Upper lobe of right lung (tissue), 1 donor: ENCODE measurements at regions not wholly inside any gene's neighbourhood (a gene's known extent, or its start where the extent isn't known, plus 50 kb on each side); places are given as distances from the start of the nearest gene placed in this dataset.
A peak's percentile ranks its signal among the peaks of the same experiment; 100 is the strongest.

Source experiments
- ATAC-seq: fragments of 200-7000 bp; cut with Tn5 transposase; one replicate; pipeline ENCODE4 v1.9.1; 2020; ENCODE audit warnings: mild to moderate bottlenecking, moderate library complexity
- DNase-seq: peaks from one replicate; pipeline ENCODE4 v3.0.0-alpha.2; 2020
- H3K27ac ChIP-seq: fragments of 200-600 bp; one replicate; pipeline ENCODE4 v1.8.0; 2022
- H3K27me3 ChIP-seq: fragments of 200-600 bp; one replicate; pipeline ENCODE4 v1.8.0; 2022; ENCODE audit warnings: mild to moderate bottlenecking
- H3K36me3 ChIP-seq: fragments of 200-600 bp; one replicate; pipeline ENCODE4 v1.8.0; 2022
- H3K4me1 ChIP-seq: fragments of 200-600 bp; one replicate; pipeline ENCODE4 v1.8.0; 2022
- H3K4me3 ChIP-seq: fragments of 200-600 bp; one replicate; pipeline ENCODE4 v1.8.0; 2022; ENCODE audit warnings: mild to moderate bottlenecking
- H3K9me3 ChIP-seq: fragments of 200-600 bp; one replicate; pipeline ENCODE4 v1.8.0; 2022
- intact Hi-C: fragments of 100-400 bp; cut with DNase I; formaldehyde crosslinking; loops from one replicate; pipeline ENCODE4 v1.11.0; 2022
- TF ChIP-seq, protein P1 (sequence below): fragments of 200-600 bp; IDR thresholded peaks from one replicate; pipeline ENCODE4 v1.8.0; 2022; ENCODE audit warnings: antibody characterized with exemption
- donor health status: DM: no; HTN: yes; CAD: no; lungs with severe emphysema.

DNA sequence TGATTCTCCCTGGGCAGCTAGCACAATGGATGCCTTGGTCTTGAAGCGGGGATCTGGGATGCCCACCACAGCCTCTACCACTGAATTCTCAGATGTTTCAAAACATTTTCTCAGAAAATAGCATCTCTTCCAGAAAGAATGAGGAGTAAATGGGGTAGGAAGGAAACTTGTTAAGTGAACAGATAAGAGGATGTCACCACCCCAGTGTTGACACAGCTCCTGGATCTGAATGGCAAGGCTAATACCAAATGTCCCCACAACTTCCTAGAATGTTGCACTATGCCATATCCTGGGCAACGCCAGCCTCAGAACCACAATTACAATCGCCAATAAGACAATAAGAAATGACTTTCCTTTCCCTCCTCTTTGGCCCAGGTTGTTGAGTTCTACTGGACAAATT, 177.2 kb downstream of the BCL11A start:
- TF ChIP-seq, protein P1, sequence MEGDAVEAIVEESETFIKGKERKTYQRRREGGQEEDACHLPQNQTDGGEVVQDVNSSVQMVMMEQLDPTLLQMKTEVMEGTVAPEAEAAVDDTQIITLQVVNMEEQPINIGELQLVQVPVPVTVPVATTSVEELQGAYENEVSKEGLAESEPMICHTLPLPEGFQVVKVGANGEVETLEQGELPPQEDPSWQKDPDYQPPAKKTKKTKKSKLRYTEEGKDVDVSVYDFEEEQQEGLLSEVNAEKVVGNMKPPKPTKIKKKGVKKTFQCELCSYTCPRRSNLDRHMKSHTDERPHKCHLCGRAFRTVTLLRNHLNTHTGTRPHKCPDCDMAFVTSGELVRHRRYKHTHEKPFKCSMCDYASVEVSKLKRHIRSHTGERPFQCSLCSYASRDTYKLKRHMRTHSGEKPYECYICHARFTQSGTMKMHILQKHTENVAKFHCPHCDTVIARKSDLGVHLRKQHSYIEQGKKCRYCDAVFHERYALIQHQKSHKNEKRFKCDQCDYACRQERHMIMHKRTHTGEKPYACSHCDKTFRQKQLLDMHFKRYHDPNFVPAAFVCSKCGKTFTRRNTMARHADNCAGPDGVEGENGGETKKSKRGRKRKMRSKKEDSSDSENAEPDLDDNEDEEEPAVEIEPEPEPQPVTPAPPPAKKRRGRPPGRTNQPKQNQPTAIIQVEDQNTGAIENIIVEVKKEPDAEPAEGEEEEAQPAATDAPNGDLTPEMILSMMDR = no peak
- intact Hi-C loops = no loop called here
- ATAC-seq (peak; percentile 47), DNase-seq (no peak)
- no peaks in the 10 kb centered on the region for H3K27me3 ChIP-seq
- no peaks in the 10 kb centered on the region for H3K4me1 ChIP-seq
- H3K9me3 ChIP-seq = no peaks in the 10 kb centered on the region
- H3K36me3 ChIP-seq = no peaks in the 10 kb centered on the region
- H3K27ac ChIP-seq = no peak overlapping the region
- H3K4me3 ChIP-seq = no peak overlapping the region

DNA sequence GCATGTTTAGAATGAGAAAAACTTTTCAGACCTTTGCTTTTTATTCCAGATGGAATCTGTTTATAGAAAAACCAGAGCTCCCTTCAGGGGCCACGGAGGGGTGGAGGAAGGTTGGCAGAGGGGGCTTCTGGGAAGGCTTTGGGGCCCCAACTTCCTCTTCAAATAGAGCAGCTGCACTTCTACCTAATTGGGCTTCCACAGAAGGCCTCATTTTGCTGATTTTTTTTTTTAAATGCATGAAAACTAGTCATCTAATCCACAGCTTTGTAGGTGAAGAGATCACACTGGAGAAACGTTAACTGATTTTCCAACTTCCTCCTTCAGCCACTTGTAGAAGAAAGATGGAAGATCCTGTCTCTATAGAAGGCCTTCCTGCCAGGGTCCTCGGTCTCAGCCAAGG, 181.8 kb downstream of the BCL11A start:
- H3K36me3 ChIP-seq = no peaks in the 10 kb centered on the region
- intact Hi-C loops = no loop called here
- no peak overlapping the region for H3K4me3 ChIP-seq
- no peak for ATAC-seq
- H3K27me3 ChIP-seq = no peaks in the 10 kb centered on the region
- no peaks in the 10 kb centered on the region for H3K4me1 ChIP-seq
- no peak overlapping the region for H3K27ac ChIP-seq
- TF ChIP-seq, protein P1 = no peak
- DNase-seq = no peak
- H3K9me3 ChIP-seq = no peaks in the 10 kb centered on the region

DNA sequence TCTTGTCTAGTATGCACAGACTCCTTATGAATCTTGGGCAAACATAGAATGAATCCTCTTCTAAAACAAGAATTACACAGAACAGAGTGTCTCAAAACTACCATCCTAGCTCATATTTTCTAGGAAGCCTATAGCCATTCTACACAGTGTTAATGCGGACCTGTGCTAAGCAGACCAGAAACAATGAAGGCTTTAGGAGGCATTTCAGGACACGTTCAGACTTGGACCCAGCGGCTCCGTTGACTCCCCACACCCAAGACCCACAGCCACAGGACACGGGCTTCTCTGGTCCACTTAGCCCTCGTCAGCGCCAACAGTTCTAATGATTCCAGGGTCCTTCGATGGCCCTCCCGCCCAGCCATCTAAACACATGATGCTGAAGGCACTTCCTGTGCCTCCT, 182.2 kb downstream of the BCL11A start:
- Histone ChIP-seq H3K27me3 (no peaks in the 10 kb centered on the region), H3K4me1 (no peaks in the 10 kb centered on the region), H3K4me3 (no peak overlapping the region), H3K36me3 (no peaks in the 10 kb centered on the region), H3K27ac (no peak overlapping the region), H3K9me3 (no peaks in the 10 kb centered on the region)
- intact Hi-C loops = no loop called here
- TF ChIP-seq, protein P1 = no peak
- no peak for ATAC-seq
- no peak for DNase-seq

DNA sequence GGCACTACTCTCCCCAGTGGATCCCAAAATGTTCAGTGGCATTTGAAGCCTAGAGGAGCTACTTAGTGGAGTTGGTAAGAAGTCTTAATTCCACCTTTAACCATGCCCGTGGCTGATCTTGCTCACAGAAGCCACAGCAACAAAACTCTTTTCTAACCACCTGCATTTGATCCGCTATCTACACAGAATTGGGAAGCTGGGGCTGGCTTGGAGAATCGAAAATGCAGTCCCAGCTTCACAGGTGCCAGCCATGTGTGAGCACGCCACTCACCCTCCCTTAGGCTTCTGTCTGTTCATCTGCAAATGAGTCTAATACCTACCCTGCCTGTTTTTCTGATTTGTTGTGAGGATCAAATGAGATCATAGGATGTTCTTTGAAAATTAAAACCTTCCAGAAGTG, 182.6 kb downstream of the BCL11A start:
- DNase-seq (no peak), ATAC-seq (no peak)
- H3K27ac ChIP-seq = no peak overlapping the region

DNA sequence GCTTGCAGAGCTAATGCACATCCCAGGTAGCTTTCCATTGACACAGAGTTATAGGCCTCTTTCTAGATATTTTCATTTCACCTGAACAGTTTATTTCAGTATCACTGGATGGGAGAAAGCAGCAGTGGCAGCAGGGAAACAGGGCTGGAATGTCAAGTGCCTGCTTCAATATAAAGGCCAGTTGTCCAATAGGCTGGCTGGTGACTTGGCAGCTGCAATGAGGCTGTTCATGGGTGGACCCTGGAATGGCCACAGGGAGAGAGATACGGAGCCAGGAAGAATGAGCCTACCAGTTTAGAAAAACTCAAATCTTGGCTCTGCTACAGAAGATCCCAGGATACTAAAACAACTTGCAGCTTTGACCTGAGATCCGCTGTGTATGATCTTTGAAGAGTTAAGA, 185.0 kb downstream of the BCL11A start:
- peak; percentile 63 for ATAC-seq

More for the DNA sequence above, 182.6 kb downstream of the BCL11A start:
- H3K36me3 ChIP-seq = no peaks in the 10 kb centered on the region
- intact Hi-C loops = no loop called here
- H3K4me1 ChIP-seq = no peaks in the 10 kb centered on the region
- H3K4me3 ChIP-seq = no peak overlapping the region
- H3K9me3 ChIP-seq = no peaks in the 10 kb centered on the region
- H3K27me3 ChIP-seq = no peaks in the 10 kb centered on the region
- TF ChIP-seq, protein P1 = no peak

More for the DNA sequence above, 185.0 kb downstream of the BCL11A start:
- intact Hi-C loops = no loop called here
- H3K27me3 ChIP-seq = no peaks in the 10 kb centered on the region
- no peak for DNase-seq
- H3K36me3 ChIP-seq = no peaks in the 10 kb centered on the region
- TF ChIP-seq, protein P1 = no peak
- no peak overlapping the region for H3K27ac ChIP-seq
- no peak overlapping the region for H3K4me3 ChIP-seq
- H3K9me3 ChIP-seq = no peaks in the 10 kb centered on the region
- peaks cover 7% of the 10 kb centered on the region for H3K4me1 ChIP-seq
